Anterior cingulate cortex (tissue), 58 donors: ENCODE measurements at regions not wholly inside any gene's neighbourhood (a gene's known extent, or its start where the extent isn't known, plus 50 kb on each side); places are given as distances from the start of the nearest gene placed in this dataset.

Experiments used
- DNase-seq, 58 donors: peaks; one replicate each; lab custom pipeline; 2025; lab: John Stamatoyannopoulos, UW

DNA sequence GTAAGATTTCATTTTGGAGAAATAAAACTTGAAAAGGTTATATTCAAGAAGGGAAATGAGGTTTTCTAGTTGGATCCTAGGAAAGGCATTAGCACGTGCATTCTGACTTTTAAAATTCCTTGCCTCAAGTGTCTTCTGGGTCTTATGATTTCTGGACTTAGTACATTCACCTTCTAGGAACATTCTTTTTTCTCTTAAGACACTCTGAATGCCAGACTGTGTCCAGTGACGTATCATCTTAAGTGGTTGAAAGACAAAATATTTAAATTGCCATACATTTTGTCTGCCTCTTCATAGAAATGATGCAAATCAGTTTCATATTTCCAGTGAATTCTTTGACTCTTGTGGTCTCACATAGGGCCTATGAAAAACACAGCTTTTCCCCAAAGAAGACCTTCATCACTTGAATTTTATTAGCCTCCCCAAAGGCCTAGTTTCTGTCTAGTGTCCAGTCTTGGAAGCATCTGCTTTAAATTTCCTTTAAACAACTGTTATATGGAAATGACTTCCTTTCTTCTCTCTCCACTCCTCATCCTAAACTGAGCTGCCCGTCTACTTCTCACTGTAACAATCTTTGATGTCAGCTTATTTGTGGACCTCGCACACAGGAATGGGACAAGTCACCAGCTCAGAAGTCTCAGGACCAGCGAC lies 187.2 kb downstream of the HLX start:
- DNase-seq: no peak

DNA sequence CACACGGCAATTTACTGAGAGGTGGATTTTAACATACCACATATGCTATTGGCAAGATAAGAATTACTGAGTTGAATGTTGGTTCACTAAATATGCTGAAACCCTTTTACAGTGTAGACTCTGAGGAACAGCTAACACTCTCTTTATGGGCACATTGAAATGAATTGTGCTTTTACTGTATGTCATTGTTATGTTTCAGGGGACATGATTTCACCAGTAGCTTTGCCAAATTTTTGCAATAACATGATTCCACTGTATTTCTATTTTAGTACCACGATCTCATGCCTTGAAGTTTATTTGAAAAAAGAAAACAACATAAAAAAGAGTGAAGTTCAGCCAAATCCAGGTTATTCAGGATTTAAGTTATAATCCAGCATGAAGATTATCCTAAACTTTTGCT lies 188.5 kb downstream of the HLX start:
- no peak for DNase-seq

DNA sequence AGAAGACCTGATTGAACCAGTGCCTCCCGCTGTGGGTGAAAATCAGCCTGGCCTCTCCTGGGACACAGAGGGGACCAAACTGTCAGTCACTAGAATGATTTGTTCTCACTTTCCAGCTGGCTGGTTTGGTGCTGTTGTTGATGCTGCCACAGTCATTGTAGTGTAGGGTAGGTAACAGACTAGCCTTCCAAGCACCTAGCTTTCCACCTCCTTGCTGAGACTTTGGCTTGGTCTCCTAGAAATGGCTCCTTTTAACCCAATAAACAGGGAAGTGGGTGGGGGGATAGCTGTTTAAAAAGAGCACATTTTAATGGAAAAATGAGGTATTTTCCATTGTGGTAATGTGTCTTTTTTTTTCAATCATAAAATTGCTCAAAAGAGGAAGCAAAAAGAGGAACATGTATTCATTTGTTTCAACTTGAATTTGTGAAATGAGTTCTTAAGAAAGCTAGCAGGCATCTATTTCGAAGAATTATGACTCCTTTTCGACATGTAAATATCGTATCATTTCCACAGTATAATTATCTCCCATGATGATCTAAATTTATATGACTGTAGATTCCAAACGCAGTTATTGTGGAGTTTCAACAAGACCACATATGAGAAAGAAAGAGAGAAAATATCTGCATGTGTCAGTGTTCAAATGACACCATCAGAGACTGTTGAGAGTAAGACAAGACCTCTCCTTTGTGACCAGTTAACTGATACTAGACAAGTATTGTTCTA lies 190.1 kb downstream of the HLX start:
- DNase-seq: no peak

DNA sequence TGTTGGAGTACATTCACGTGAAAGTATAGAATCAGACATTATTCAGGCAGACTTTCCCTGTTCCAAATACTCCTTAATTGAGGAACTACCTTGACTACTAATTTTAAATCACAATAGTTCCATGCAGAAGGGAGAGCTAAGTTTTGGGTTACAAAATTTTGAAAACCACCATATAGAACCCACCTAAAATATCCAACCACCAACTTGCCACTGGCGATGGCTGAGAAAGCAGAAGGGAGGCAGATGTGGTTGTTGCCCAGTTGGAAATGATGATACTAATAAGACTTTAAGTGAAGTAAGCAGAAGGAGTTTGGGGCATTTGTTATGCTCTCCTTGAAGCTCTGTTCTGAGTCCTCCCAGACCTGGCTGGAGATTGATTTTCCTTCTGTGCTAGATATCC lies 190.7 kb downstream of the HLX start:
- DNase-seq: no peak

DNA sequence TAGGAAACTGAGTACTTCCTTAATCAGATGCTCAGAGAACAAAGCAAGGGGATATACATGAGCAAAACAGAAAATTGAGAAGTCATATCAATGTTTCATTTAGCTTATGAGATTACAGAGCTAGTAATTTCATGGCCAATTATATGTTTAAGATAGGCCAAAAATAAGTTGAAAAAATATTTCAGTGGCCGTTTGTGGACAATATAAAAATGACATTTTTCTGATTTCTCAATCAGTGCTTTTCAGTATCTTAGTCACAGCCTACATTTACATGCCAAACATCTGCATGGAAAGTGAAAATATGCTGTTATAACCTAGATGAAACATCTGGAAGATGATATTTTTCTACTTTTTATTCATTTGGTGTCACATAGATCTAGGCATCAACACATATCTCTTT lies 192.5 kb downstream of the HLX start:
- no peak for DNase-seq

DNA sequence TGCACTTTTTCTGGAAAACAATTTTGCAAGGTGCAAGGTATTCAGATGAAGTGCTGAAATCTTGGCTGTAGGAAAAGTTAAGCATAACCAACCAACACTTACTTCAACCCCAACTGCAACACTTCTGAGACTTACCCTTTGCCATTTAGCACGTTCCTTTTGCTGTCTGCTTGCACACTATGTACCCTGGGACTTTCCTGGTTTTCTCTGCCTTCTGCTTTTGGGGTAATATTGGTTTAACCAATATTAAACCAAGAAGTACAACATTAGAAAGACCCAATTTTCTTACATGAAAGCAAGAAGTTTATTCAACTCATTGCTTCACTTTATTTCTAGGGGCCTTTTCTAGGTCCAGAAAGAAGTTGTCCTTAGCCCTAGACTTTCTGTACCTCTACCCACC lies 193.0 kb downstream of the HLX start:
- DNase-seq: no peak

DNA sequence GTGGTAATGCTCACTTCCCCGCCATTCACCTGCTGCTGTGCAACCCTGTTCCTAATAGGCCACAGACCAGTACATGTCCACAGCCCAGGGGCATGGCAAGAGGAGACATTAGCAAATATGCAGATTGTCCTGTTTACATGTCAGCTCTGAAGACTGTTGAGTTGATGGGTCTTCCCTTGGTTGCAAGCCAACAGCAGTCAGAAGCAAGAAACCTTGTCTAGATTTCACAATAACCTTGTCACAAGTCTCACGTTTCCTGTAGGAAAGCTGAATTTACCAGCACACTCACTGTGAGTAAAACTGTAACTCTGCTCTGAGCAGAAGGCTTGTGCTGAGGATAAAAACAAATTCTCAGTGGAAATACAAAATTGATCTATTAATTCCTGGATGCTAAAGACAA lies 195.1 kb downstream of the HLX start:
- no peak for DNase-seq

DNA sequence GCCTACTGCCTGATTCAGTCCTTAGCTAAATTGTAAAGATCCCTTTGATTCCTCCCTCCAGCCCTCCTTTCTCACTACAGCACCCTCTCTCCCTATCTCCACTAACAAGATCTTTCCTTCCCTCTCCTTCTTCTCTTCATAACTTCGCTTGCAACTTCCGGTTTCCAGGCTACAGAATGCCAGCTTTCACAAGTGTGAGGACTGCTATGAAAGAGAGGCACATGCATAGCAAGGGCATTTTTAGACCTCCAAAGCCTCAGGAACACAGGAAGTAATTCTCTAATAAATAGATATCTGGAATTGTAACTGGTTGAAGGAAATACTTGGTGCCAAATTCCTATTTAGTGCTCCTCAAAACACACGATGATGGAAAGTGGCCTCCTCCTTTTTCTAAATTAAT lies 196.7 kb downstream of the HLX start:
- no peak for DNase-seq

DNA sequence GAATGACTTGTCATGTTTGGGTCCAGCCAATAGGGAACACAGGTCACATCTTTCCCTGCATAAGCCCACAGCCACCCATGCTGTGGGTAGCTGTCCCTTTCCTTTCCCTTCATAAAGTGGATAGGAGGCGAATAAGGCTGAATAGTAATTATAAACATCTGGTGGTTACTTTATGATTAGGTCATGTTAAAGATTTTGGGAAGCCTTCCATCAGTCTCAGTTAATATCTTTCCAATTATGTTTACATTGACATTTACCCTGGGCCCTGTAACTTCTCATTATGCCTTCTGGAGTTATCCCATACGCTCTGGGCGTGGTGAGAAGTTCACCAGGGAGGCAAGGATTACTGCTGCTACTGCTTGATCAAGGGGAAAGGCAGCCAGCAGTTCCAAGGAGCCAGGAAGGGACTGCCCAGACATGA lies 197.2 kb downstream of the HLX start:
- no peak for DNase-seq

DNA sequence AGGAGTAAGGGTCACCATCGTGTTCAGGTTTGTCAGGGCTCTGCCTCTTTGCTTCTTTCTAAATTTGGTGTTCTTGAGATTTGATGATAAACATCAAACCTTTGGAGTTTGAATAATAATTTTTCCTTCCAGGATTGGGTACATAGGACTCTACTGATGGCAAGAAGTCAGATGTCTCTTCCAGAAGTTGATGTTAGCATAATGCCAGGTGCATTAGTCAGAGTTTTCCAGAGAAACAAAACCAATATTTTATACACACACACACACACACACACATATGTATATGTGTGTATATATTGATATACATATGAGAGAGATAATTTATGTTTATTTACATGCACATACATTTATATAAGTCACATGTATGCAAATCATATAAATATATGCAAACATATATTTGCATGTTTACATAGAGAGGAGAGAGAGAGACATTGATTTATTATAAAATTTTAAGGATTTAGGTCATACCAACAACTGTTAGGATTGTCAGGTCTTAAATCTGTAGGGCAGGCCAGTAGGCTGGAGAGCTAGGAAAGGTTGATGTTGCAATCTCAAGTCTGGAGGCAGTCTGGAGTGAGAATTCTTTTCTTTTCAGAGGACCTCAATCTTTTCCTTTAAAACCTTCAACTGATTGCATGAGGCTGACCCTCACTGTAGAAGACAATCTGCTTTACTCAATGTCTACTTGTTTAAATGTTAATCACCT lies 199.2 kb downstream of the HLX start:
- no peak for DNase-seq

DNA sequence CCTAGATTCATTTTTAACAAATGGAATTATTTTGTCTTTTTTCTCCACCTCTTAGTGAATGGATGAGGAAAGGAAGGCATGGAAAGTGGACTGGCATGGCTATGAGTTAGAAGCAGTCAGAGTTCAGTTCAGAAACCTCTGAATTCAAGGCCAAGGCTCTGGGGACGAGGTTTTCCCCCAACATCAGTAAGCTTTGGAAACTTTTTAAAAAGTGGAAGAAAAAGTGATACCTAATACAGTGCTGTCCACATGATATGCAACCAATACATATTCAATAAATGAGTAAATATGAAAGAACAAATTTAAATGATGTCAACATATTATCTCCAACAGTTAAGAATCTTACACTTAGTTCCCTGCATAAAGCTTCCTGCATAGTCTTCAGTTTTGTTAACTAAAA lies 204.7 kb downstream of the HLX start:
- no peak for DNase-seq

DNA sequence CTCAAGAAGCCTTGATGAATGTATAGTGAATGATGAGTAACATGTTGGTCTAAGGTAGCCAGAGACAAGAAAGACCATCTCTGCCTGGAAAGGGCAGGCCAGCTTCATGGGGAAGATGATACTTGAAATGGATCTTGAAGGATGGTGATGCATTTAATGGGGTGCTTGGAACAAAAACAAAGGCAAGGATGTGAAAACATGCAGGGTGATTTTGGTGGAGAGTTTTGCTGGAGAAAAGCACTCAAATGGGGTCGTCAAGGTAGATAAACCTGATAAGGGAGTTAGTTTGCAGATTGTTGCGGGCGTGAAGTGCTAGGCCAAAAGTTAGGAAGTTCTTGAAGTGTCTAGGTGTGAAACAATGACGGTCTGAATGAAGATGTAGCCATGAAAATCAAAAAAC lies 205.4 kb downstream of the HLX start:
- no peak for DNase-seq

DNA sequence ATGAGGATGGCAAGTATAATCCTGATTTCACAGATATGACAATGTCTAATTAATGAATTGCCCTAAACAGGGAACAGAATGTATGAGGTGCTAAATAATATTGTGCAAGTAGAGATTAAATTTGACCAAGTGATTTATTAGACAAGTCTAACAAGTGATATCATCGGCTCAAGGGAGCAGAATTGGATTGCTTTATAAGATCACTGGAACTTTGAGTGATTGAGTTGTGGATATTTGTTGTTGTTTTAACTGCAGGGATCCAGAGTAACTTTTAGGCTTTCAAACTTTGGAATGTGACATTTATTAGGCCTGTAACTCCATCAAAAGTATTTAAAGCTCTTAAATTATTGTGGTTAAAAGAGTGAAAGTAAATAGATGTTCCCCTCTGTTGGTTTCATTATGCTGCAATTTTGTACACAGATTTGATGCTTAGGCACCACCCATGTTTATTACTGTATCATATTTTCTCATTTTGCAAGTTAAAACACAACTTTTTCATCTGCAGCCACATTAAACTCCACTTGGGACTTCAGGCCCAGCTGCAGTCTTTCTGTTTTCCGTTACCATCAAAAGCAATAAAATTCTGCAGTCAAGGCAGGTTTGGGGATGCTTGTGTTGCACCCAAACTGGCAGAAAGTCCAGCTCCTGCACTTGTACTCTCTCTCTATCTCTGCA lies 206.6 kb downstream of the HLX start:
- no peak for DNase-seq

DNA sequence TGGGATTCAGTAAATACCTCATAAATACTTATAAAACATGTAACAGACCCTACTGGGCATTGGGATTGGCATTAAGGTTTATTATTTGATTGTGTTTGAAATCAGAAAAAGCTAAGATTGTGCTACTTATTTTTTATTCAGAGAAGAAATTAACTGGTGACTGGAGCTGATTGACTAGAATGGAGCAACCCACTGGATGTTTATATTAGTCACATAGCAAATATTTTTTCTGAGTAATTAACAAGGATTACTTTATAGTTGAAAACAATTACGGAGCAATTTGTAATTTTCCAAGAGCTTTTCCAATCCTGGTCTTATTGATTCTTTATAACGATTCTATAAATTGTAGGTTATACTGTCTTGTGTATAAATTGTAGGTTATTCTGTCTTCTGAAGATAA lies 208.7 kb downstream of the HLX start:
- no peak for DNase-seq

DNA sequence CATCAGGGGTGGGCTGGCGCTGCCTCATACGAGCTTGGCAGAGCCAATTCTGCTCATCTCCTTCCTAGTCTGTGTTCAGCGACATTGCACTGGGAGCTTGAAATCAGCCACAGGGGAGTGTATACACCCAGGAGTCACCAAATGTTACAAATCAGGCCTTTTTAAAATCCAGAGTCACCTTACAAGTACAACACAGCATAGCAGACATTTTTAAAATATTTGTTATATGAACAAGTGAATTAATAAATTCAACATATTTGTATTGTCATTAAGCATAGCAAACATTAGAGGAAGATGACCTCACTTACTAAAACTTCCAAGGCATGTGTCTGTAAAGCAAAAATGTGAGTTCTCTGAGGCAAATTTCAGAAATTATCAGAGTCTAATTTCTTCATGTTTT lies 210.0 kb downstream of the HLX start:
- no peak for DNase-seq

DNA sequence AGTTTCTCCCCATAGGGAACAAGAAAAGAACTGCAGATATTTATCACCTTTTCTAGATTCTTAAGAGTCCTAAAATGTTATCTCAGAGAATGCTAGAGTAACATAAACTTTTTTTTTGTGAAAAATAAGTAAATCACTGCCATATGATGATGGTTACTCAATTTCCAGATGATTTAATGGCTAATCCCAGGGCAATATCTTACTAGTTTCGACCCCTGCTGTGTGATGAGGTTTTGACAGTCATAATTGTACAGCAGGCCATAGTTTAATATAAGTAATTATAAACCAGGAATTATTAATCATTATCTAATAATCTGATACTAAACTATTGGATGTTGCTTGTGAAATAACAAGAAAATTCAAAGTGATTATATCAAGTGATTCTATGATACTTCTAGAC lies 210.6 kb downstream of the HLX start:
- no peak for DNase-seq

DNA sequence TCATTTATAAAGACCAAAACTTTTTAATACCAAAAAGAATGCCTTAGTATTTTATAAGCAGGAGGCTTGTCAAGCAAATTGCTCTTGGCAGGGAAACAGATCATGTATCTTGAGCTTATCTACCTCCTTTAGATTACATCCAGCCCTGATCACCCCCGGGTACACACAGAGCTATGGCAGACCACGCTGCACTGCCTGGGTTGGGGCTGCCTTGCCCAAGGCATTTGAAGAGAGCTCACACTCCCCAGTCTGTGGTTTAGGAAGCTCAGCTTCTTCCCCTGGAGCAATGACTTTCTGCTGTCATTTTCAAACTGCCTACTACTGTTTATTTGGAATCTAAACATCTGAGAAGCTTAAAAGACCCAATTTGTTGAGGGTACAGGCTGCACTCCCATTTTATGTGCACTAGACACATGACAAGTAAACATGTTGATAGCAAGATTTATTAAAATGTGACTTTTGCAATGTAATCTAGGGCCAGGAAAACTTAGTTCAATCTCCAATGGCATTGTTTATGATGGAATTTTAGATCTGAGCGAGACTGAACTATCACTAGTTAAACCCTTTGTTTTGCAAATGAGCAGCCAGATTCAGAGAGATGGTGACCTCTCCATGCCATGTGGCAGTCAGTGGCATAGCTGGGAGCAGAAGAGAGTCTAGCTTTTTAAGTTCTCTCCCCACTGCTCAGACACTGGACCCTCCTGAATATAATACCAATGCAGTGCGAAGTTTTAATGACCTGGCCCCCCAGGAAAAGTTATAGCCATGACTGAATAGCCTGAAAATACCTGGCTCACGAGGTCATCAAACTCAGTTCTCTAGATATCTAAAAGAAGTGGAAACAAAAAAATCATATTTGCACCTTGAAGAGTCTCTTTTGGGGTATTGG lies 214.9 kb downstream of the HLX start:
- DNase-seq: no peak

DNA sequence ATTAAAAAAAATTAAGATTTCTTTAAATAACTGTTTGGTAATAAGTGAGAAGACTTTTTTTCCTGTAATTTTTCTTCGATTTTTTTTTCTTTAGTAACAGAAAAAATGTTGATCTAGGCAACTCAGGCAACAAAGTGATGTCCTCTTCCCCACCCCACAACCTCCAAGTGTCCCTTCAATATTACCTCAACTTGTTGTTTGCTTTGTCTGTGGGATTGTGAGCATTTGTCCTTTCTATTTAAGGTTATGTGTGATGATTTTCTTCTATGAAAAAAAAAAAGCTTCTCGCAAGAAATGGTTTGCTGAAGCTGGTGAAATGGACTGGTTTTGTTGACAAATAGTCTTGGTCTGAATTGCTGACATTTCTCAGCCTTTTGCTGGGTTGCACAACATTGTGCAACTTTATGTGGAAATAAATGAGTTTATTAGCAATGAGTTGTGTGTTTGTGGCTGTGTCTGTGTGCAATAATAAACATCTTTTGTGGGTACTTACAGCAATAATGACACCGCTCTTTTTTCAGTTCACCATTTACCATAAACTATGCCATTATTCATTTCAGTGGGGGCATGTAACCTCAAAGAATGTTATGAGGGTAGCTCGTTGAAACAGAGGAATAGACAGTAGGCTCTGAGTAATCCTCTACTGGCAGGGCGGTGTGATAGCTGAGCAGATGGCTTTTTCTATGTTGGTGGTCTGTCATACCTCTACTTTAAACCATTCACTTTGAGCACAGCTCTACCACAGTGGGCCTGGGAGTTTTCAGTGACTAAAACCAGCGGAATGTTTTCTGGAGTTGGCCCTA lies 218.4 kb downstream of the HLX start:
- DNase-seq: no peak
